Stimulated activated CD4-positive, alpha-beta T cell treated with anti-CD3 and anti-CD28 coated beads, TNF-alpha, amount 100 ng/mL, for 24 hours (primary cell): ENCODE measurements at regions not wholly inside any gene's neighbourhood (a gene's known extent, or its start where the extent isn't known, plus 50 kb on each side); places are given as distances from the start of the nearest gene placed in this dataset.
"Not testable (repeated sequence)": the region's sequence is repeated elsewhere in the genome, so short reads cannot be mapped to it uniquely, and the experiment has no call there.

Experiments
- DNase-seq, 3 experiments: peaks; one replicate each; pipeline ENCODE4 v3.0.0-alpha.2; 2020; ENCODE audit warnings: low read depth in 3 of 3

DNA sequence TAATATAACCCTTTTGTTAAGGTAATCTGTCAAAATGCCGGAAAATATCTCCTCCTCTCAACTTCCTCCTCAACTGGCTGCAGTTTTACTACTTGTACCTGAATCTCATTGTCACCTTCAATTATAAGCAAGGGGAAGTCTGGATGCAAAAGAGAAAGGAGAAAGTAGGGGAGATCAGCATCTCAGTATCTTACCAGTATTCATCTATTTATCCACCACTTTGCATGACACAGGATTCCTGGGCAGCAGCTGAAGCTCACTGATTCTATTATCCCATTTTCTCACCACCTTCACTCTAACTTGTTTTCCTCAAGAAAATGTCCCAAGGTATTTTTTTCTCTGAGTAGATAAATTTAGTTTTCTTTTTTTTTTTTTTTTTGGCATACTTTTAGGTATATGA lies 440.5 kb upstream of the CBLB start:
- no peak for DNase-seq

DNA sequence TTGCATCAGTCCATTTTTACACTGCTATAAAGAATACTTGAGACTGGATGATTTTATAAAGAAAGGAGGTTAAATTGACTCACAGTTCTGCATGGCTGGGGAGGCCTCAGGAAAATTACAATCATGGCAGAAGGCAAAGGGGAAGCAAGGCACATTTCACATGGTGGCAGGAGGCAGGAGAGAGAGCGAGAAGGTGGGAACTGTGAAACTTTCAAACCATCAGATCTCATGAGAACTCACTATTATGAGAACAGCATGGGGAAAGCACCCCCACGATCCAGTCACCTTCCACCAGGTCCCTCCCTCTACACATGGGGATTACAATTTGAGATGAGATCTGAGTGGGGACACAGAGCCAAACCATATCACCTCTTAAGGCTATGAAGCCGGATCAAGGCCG lies 441.0 kb upstream of the CBLB start:
- not testable (repeated sequence) for DNase-seq

DNA sequence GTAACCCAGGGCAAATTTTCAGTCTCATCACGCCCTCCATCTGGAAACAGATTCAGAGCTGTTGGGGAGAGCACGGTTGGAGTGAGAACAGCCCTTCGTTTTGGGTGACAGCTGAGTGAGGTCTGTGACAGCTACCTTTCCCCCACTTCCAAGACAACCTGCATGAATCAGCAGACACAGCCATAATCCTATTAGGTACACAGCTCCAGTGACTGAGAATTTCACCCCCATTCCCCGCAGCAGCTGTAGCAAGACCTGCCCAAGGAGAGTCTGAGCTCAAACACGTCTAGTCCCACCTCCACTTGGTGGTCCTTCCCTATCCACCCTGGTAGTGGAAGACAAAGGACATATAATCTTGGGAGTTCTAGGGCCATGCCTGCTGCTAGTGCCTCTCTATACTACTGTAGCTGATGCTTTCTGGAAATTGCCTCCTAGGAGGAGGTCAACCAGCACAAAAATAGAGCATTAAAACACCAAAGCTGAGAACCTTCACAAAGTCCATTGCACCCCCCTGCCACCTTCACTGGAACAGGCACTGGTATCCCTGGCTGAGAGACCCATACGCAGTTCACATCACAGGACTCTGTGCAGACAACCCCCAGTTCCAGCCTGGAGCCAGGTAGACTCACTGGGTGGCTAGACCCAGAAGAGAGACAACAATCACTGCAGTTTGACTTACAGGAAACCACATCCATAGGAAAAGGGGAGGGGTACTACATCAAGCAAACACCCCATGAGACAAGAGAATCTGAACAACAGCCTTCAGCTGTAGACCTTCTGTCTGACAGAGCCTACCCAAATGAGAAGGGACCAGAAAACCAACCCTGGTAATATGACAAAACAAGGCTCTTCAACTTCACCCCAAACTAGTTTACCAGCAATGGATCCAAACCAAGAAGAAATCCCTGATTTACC lies 448.6 kb upstream of the CBLB start:
- no peak for DNase-seq

DNA sequence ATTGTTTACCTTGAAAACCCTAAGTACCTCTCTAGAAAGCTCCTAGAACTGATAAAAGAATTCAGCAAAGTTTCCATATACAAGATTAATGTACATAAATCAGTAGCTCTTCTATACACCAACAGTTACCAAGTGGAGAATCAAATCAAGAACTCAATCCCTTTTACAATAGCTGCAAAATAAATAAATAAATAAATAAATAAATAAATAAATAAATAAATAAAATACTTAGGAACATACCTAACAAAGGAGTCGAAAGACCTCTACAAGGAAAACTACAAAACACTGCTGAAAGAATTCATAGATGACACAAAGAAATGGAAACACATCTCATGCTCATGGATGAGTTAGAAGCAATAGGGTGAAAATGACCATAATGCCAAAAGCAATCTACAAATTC lies 452.6 kb upstream of the CBLB start:
- not testable (repeated sequence) for DNase-seq

DNA sequence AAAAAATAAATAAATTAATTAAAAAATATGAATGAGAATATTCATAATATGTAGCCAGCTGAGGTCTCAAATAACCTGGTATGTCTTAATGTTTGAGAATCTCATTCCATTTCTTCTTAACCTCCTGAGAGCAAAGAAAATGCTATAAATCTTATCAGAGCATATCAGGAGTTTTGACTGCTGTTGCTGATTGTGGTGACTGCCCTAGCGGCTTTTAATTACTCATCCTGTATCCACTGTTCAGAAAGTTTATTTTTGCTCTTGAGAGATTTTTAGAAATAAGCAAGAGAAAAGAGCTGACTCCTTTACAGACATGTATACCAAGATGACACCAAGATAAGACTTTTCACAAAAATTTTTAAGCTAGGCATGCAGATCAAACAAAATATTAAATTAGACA lies 454.8 kb upstream of the CBLB start:
- no peak for DNase-seq

DNA sequence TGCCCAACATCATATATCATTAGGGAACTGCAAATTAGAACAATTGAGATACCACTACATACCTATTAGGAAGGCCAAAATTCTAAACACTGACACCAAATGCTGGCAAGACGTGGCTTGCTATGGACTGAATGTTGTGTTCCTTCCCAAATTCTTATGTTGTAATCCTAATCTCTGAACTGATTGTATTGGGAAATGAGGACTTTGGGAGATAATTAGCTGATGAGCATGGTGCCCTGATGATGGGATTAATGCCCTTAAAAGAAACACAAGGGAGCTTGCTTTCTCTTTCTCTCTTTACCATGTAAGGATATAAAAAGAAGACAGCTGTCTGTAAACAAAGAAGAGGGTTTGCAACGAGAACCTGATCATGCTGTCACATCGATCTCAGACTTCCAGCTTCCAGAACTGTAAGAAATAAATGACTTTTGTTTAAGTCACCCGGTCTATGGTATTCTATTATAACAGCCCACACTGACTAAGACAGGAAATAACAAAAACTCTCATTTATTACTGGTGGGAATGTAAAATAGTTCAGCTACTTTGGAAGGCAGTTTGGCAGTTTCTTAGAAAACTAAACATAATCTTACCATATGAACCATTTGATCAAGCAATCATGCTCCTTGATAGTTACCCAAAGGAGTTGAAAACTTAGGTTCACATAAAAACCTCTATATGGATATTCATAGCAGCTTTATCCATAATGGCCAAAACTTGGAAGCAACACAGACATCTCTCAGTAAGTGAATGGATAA lies 458.3 kb upstream of the CBLB start:
- DNase-seq = no peak

DNA sequence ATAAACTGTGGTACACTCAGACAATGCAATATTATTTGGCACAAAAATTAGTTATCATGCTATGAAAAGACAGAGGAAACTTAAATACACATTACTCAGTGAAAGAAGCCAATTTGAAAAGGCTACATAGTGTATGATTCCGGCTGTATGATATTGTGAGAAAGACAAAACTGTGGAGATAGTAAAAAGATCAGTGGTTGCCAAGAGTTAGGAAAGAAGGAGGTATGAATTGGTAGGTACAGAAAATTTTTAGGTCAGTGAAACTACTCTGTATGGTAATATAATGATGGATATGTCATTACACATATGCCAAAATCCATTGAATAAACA lies 458.8 kb upstream of the CBLB start:
- no peak for DNase-seq

DNA sequence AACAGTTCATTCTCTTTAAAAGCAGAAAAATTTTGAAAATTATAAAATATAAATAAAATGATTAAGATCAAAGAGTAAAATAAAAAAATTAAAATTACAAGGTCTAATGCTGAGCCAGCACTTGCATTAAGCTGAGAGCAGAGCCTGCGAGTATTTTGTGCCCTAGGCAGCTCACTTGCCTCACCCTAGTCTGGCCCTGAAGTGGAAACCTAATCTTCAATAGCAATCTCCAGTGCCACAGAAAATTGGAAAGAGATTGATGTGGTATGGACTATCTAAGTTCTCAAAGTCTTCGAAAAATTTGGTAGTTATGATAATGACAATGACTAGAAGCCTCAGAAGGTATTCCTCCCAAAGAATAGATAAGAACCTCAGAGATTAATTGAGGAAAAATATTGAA lies 459.4 kb upstream of the CBLB start:
- DNase-seq = no peak

DNA sequence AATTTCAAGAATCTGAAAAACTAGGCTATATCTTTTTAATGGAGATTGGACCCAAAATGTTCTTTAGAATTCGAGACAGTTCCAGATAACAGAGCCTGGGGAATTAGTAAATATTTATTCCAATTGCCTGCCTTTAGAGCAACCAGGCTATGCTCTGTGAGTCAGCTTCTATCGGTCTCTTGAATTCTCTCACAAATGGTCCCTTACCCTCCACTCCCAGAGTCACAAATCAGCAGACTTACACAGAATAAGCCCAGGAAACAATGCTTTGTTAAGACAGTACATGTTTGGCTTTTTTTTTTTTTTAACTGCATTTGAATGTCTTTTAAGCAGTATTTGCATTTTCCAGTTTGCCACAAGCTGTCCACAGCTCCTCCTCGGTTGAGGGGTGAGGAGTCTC lies 460.7 kb upstream of the CBLB start:
- no peak for DNase-seq

DNA sequence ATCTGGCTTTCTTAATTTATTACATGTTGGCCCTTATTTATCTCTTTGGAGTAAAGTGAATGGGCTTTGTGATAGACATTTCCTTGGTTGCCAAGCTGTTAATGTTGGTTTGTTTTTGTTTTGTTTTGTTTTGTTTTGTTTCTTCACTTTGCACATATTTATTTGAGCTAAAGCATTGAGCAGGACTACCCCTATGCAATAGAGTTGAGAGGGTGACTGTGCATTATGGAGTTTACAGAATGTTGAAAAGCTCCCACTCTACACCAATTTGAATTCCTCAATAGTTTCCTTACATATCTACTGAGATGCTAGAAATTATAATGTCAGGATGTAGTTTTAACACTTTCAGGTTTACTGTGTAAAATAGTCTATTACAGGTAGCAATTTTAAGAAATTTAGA lies 462.8 kb upstream of the CBLB start:
- no peak for DNase-seq

DNA sequence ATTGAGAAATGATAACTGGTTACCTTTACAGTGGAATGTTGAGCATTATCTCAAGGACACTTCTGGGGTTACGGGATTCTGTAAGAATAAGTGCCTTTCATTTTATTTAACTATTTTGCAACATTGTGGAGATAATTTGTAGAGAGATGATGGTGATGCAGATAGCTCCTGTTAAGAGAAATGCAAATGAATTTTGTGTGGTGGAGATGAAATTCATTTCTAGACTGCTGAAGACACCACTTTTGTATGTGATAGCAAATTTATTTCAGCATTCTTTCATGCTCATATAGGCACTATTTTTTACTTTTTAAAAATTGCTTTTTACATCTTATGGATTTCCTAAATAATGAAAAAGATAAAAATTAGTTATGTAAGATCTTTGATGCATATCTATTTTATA lies 463.3 kb upstream of the CBLB start:
- DNase-seq = no peak

DNA sequence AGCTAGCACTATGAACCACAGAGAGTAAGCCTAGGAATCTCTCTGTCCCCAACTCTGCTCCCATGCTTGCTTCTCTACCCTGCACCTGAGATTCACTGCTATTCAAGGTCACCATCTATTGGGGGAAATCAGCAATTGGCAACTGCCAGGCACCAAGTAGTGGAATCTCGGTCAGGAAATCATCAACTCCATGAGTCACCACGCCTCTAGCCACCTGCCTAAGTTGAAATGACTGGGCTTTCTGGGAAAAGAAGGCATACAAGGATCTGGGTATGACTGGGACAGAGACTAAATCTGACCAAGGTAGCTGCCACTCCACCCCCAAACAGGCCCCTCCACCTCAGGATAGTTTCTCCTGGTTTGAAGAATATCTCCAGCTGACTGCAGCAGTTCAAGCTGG lies 464.1 kb upstream of the CBLB start:
- peak; percentile 22 to 64 (median 28) for DNase-seq

DNA sequence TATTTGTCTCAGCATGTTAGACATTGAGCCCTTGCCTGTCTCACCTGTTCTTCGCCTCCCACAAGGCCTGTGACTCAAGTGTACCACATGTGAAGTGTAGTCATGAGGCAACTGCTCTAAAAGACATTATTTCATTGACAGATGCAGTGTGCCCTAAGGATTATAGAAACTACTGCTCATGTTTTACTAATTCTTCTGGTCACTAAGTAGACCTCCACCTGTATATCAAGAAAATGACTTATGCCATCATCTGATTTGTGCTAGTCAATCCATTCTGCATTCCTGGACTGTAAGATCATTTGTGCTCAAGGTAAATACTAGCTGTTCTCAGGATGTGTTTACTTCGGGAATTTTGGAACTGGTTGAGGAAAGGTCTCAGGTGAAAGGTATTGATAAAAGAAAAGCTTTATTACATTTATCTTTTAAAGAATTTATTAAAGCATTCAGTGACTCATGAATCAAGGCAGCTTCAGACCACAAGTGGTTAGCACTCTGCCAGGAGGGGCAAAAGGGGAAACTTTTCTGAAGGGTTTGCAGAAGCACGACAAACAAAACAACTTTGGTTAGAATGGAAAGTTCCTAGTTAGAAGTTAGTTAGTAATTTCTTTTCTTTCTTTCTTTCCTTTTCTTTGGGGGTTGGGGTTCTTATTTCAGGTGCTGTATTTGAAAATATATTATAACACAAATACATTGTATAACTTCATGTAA lies 465.3 kb upstream of the CBLB start:
- DNase-seq = peak; percentile 29 to 63 (median 46)

DNA sequence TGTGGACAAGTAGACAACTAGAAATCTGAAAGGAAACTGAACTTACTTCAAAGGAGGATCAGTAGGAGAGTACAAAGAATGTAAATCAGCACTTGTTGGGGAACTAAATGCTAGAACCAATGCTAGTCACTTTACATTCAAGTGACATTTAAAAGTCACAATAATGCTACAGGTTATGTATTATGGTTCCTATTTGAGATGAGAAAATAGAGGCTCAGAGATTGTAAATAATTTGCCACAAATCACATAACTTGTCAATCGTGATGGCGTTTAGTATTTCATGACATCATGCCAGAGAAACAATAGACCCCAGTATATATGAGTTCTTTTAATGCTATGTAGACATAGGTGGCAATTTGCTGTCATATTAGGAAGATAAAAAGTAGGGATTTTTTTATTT lies 467.8 kb upstream of the CBLB start:
- no peak for DNase-seq

DNA sequence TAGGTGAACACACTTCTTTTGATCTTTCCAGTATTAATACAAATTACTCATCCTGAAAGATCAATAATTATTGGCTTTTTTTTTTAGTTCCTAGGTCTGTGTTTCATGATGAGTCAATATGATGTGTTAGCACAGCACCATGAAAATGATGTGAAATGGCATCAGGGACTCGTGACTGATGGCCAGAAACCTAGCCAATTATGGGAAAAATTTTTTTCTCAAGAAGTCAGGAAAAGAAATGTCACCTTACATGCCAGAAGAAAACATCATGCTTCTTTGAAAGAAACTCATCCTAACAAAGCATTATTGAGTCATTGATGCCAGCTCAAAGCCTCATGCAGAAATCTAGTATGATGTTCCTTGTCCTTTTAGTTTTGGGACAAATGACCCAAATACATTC lies 468.3 kb upstream of the CBLB start:
- no peak for DNase-seq

DNA sequence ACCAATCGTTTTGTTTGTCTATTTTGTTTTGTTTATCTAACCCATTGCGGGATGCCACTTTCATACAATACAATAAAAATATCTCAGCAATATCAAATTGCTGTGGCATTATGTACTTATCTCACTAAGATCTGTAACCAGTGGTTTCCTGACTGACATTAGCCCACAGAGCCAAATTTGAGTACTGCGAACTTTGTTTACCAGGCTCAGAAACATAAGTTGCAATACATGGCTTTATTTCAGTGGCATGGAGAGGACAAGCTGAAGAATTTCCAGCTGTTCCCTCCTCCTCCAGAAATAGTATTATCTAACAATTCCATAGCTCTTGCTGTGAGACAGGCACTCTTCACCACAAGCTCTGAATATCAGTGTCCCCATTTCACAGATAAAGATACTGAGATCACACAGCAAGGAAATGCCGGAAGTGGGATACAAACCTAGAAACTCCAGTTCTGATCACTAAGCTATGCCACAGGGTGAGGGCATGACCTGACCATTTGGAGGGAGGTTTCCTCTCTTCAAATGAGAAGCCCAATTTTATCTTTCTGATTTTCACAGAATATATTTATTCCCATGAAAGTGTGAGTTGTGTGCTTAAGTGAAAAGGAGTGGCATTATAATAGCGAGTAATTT lies 469.9 kb upstream of the CBLB start:
- no peak for DNase-seq

DNA sequence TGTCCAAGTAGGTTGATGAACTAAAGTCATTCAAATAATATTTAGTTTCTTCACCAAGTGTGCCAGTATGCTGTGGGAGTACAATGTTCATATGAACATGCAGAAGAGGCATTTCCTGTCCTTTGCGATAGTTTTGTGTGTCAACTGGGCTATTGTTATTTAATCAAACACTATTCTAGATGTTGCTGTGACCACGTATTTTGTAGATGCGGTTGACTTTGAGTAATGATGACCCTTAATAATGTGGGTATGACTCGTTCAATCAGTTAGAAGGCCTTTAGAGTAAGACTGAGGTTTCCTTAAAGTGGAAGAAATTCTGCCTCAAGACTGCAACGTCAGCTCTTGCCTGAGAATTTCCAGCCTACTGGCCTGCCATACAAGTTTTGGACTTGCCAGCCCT lies 470.7 kb upstream of the CBLB start:
- no peak for DNase-seq

DNA sequence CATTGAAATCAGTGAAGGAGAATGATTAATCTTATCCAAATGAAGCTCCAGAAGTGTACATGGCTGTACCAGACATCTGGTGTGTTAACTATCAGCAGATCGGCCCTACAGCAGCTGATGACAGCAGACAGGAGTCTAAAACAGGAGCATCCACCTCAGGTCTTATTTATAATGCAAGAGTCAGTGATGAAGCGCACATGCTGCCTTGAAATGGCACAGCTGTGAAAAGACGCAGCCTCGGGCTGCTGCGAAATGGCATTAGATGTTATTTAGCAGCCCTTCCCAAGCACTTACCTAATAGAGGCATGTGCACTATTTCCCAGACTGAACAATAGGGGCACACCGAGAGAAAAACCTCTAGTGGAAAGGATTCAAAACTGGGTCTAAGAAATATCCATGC lies 472.3 kb upstream of the CBLB start:
- no peak for DNase-seq

DNA sequence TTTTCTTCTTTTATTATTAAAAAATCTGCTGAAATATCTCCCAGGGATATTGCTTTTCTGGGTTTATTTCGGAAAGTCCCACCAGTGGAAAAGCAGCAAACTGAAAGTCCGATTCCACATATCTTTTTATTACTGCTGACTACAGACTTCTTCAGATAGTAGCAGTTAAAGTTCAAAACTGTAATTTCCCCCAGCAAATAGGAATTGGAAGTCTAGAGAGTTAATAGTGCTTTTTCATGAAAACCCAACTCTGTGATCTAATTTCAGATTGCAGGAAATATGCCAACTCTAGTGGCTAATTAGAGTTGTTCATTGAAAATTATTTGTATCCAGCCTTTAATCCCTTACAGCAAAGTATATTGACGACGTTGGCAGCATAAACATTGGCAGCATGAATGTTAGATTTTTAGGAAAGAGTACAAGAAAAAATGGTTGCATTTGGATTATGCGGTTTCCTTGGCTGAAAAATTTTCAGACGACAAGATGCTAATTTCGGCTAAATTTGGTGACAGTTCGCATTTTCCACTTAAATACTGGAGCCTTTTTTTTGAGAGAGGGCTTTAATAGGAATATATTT lies 472.9 kb upstream of the CBLB start:
- DNase-seq = no peak

DNA sequence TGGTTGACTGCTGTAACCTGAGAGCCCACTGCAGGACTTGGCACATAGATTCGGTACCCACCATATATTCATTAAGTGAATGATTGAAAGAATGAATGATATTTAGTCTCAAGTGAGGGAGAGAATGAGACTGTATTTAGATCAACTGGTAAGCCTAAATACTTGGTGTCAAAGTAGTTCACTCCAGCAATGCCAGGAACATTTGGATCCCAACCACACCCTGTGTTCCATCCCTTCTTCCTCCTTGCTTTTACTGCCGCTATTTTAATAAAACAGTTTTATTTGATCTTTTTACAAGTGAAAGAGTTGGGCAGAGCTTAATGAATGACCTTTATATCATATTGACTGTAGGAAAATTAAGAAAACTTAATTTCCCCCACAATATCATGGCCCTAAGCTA lies 473.6 kb upstream of the CBLB start:
- DNase-seq = no peak

DNA sequence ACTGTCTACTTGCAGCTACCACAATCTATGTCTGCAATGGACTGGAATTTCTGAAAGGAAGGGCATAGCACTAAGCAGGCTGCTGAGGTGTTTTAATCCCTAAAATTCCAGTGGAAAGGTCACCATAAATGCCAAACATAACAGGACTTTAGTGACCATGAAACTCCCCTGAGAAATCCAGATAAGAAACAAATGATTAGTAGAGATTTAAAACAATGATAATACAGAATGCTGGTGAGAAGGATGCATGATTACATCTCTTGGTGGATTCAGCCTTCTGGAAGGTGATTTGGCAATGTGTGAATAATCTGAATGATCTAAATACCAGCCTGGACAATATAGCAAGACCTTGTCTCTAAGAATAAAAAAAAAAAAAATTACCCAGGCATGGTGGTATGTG lies 475.0 kb upstream of the CBLB start:
- no peak for DNase-seq
